ENCODE measurements at regions not wholly inside any gene's neighbourhood (a gene's known extent, or its start where the extent isn't known, plus 50 kb on each side); places are given as distances from the start of the nearest gene placed in this dataset.

- no peak for DNase-seq (ENCODE audit: low spot score in 2 of 2)
- Histone ChIP-seq H3K4me1 (no peaks in the 10 kb centered on the region), H3K27me3 (no peaks in the 10 kb centered on the region), H3K4me3 (no peak overlapping the region), H3K36me3 (no peaks in the 10 kb centered on the region), H3K9me3 (no peaks in the 10 kb centered on the region), H3K27ac (no peak overlapping the region)
- TF ChIP-seq POLR2A (IDR thresholded peaks at IDR 0.05), result no peak
- no peak for TF ChIP-seq CTCF (IDR thresholded peaks at IDR 0.05)
- no peak for TF ChIP-seq EP300 (IDR thresholded peaks at IDR 0.05)
- WGBS, 2 donors, result 89 to 90% methylated on average over 1 of the region's 1 CpG
Measured at GRCh38 chr13:85603735-85604134, 195.5 kb downstream of the SLITRK6 start.

GRCh38 chr13:85601526-85601925, 197.7 kb downstream of the SLITRK6 start:
- TF ChIP-seq EP300 (IDR thresholded peaks at IDR 0.05), result no peak
- no peak overlapping the region for H3K4me3 ChIP-seq
- H3K9me3 ChIP-seq, result no peaks in the 10 kb centered on the region
- no peak for DNase-seq (ENCODE audit: low spot score in 2 of 2)
- no peak overlapping the region for H3K27ac ChIP-seq
- H3K27me3 ChIP-seq, result no peaks in the 10 kb centered on the region
- no peaks in the 10 kb centered on the region for H3K36me3 ChIP-seq
- H3K4me1 ChIP-seq, result no peaks in the 10 kb centered on the region
- WGBS, 2 donors, result 47 to 50% methylated on average over 2 of the region's 2 CpGs

GRCh38 chr13:85597790-85598500, 201.3 kb downstream of the SLITRK6 start:
- 78 to 84% methylated on average over 4 of the region's 4 CpGs for WGBS, 2 donors
- Histone ChIP-seq H3K36me3 (no peaks in the 10 kb centered on the region), H3K4me3 (no peak overlapping the region)

GRCh38 chr13:85592211-85592610, 207.0 kb downstream of the SLITRK6 start:
- TF ChIP-seq POLR2A (IDR thresholded peaks at IDR 0.05), result no peak
- no peak for TF ChIP-seq CTCF (IDR thresholded peaks at IDR 0.05)
- Histone ChIP-seq H3K27me3 (no peaks in the 10 kb centered on the region), H3K9me3 (no peaks in the 10 kb centered on the region), H3K4me3 (no peak overlapping the region), H3K27ac (no peak overlapping the region), H3K4me1 (no peaks in the 10 kb centered on the region), H3K36me3 (no peaks in the 10 kb centered on the region)
- no peak for DNase-seq (ENCODE audit: low spot score in 2 of 2)
- 90 to 92% methylated on average over 2 of the region's 2 CpGs for WGBS, 2 donors

More at GRCh38 chr13:85597790-85598500, 201.3 kb downstream of the SLITRK6 start:
- Histone ChIP-seq H3K27ac (no peak overlapping the region), H3K4me1 (no peaks in the 10 kb centered on the region), H3K27me3 (no peaks in the 10 kb centered on the region), H3K9me3 (no peaks in the 10 kb centered on the region)
- DNase-seq (ENCODE audit: low spot score in 2 of 2), result no peak
- TF ChIP-seq CTCF (IDR thresholded peaks at IDR 0.05), result no peak
- no peak for TF ChIP-seq EP300 (IDR thresholded peaks at IDR 0.05)
- TF ChIP-seq POLR2A (IDR thresholded peaks at IDR 0.05), result no peak

GRCh38 chr13:85590231-85590931, 208.8 kb downstream of the SLITRK6 start:
- DNase-seq (ENCODE audit: low spot score in 2 of 2), result no peak
- WGBS, 2 donors, result 37 to 45% methylated on average over 2 of the region's 2 CpGs
- Histone ChIP-seq H3K27me3 (no peaks in the 10 kb centered on the region), H3K9me3 (no peaks in the 10 kb centered on the region), H3K4me3 (no peak overlapping the region), H3K4me1 (no peaks in the 10 kb centered on the region), H3K27ac (no peak overlapping the region), H3K36me3 (no peaks in the 10 kb centered on the region)
- TF ChIP-seq CTCF (IDR thresholded peaks at IDR 0.05) (no peak), POLR2A (IDR thresholded peaks at IDR 0.05) (no peak), EP300 (IDR thresholded peaks at IDR 0.05) (no peak)

Data from tibial nerve (tissue), 4 donors.